ENCODE measurements at regions not wholly inside any gene's neighbourhood (a gene's known extent, or its start where the extent isn't known, plus 50 kb on each side); places are given as distances from the start of the nearest gene placed in this dataset.
A peak's percentile ranks its signal among the peaks of the same experiment; 100 is the strongest.

DNA sequence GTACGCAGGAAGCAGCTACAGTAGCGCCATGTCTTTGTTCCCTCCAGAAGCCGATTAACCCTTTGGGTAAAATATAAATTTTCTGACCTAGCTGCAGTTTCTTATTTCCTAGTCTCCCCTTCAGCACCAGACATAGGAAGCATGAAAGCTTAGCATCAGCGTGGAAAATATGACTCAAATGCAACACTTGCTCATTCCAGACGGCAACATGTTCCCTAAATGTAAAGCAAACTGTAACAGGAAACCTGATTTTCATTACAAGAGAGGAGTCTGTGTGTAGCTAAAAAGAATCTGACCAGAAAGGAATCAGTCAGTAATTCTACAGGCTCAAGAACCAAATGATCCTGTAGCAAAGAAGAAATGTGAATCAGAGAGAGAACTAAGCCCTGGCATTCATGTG, 219.2 kb downstream of the C7orf25 start:
- DNase-seq (no peak), ATAC-seq (ENCODE audit: insufficient read depth, low read depth) (no peak)
- no peaks in the 10 kb centered on the region for H3K36me3 ChIP-seq (ENCODE audit: insufficient read depth, low read length)
- H3K27me3 ChIP-seq (ENCODE audit: insufficient read depth, low read length, poor library complexity) = no peaks in the 10 kb centered on the region
- TF ChIP-seq, protein P1, sequence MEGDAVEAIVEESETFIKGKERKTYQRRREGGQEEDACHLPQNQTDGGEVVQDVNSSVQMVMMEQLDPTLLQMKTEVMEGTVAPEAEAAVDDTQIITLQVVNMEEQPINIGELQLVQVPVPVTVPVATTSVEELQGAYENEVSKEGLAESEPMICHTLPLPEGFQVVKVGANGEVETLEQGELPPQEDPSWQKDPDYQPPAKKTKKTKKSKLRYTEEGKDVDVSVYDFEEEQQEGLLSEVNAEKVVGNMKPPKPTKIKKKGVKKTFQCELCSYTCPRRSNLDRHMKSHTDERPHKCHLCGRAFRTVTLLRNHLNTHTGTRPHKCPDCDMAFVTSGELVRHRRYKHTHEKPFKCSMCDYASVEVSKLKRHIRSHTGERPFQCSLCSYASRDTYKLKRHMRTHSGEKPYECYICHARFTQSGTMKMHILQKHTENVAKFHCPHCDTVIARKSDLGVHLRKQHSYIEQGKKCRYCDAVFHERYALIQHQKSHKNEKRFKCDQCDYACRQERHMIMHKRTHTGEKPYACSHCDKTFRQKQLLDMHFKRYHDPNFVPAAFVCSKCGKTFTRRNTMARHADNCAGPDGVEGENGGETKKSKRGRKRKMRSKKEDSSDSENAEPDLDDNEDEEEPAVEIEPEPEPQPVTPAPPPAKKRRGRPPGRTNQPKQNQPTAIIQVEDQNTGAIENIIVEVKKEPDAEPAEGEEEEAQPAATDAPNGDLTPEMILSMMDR (IDR thresholded peaks at IDR 0.05; ENCODE audit: borderline replicate concordance, extremely low read depth, low read length, poor library complexity, severe bottlenecking) = no peak
- no peak for TF ChIP-seq EZH2 (IDR thresholded peaks at IDR 0.05; ENCODE audit: borderline replicate concordance, low read depth, low read length, severe bottlenecking)
- no peaks in the 10 kb centered on the region for H3K4me1 ChIP-seq (ENCODE audit: insufficient read depth, low read length)
- H3K9ac ChIP-seq (ENCODE audit: low read depth, low read length) = no peak overlapping the region
- no peaks in the 10 kb centered on the region for H4K20me1 ChIP-seq (ENCODE audit: insufficient read depth, low read length)
- H3K4me3 ChIP-seq (ENCODE audit: low read depth in 1 of 2, low read length in 2 of 2) = no peak overlapping the region
- H3K9me3 ChIP-seq (ENCODE audit: insufficient read depth, low read length, severe bottlenecking) = no peaks in the 10 kb centered on the region
- no peaks in the 10 kb centered on the region for H3K79me2 ChIP-seq (ENCODE audit: insufficient read depth, low read length)
- H3K4me2 ChIP-seq (ENCODE audit: insufficient read depth, low read length) = no peak overlapping the region
- H3K27ac ChIP-seq (ENCODE audit: low read length) = no peak overlapping the region
- H2AFZ ChIP-seq (ENCODE audit: low read depth, low read length) = no peak overlapping the region

GRCh38 chr7:42690794-42691639, 220.9 kb downstream of the C7orf25 start:
- DNase-seq (peak; percentile 27), ATAC-seq (ENCODE audit: insufficient read depth, low read depth) (peak; percentile 59; the same call in 1 of the 3 replicates)
- Histone ChIP-seq H3K79me2 (ENCODE audit: insufficient read depth, low read length) (no peaks in the 10 kb centered on the region), H4K20me1 (ENCODE audit: insufficient read depth, low read length) (no peaks in the 10 kb centered on the region), H3K4me2 (ENCODE audit: insufficient read depth, low read length) (no peak overlapping the region), H3K27me3 (ENCODE audit: insufficient read depth, low read length, poor library complexity) (no peaks in the 10 kb centered on the region), H3K36me3 (ENCODE audit: insufficient read depth, low read length) (no peaks in the 10 kb centered on the region), H3K9me3 (ENCODE audit: insufficient read depth, low read length, severe bottlenecking) (no peaks in the 10 kb centered on the region), H3K27ac (ENCODE audit: low read length) (no peak overlapping the region), H3K4me1 (ENCODE audit: insufficient read depth, low read length) (no peaks in the 10 kb centered on the region), H3K4me3 (ENCODE audit: low read depth in 1 of 2, low read length in 2 of 2) (no peak overlapping the region), H3K9ac (ENCODE audit: low read depth, low read length) (no peak overlapping the region), H2AFZ (ENCODE audit: low read depth, low read length) (no peak overlapping the region; the same call in 1 of the 2 replicates)
- TF ChIP-seq, protein P1 (IDR thresholded peaks at IDR 0.05; ENCODE audit: borderline replicate concordance, extremely low read depth, low read length, poor library complexity, severe bottlenecking) = peak; percentile 64
- TF ChIP-seq EZH2 (IDR thresholded peaks at IDR 0.05; ENCODE audit: borderline replicate concordance, low read depth, low read length, severe bottlenecking) = no peak

DNA sequence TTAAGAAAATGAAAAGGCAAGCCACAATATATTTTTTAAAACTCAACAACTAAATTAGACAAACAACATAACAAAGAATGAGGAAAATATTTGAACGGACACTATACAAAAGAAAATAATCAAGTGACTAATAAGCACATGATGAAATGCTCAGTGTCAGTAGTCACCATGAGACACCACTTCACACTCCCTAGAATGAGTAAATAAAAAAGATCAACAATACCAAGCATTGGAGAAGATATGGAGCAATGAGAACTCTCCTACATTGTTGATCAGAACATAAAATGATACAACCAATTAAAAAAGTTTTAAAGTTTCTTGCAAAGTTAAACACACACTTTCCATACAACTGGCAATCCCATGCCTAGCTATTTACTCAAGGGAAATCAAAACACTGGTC, 222.2 kb downstream of the C7orf25 start:
- no peak overlapping the region for H2AFZ ChIP-seq (ENCODE audit: low read depth, low read length)
- no peak overlapping the region for H3K27ac ChIP-seq (ENCODE audit: low read length)
- no peak overlapping the region for H3K4me2 ChIP-seq (ENCODE audit: insufficient read depth, low read length)
- H3K4me3 ChIP-seq (ENCODE audit: low read depth in 1 of 2, low read length in 2 of 2) = no peak overlapping the region
- H3K9ac ChIP-seq (ENCODE audit: low read depth, low read length) = no peak overlapping the region
- no peaks in the 10 kb centered on the region for H3K79me2 ChIP-seq (ENCODE audit: insufficient read depth, low read length)
- no peaks in the 10 kb centered on the region for H4K20me1 ChIP-seq (ENCODE audit: insufficient read depth, low read length)
- TF ChIP-seq, protein P1 (IDR thresholded peaks at IDR 0.05; ENCODE audit: borderline replicate concordance, extremely low read depth, low read length, poor library complexity, severe bottlenecking) = no peak
- no peak for TF ChIP-seq EZH2 (IDR thresholded peaks at IDR 0.05; ENCODE audit: borderline replicate concordance, low read depth, low read length, severe bottlenecking)
- ATAC-seq (ENCODE audit: insufficient read depth, low read depth) (no peak), DNase-seq (no peak)
- H3K36me3 ChIP-seq (ENCODE audit: insufficient read depth, low read length) = no peaks in the 10 kb centered on the region
- H3K27me3 ChIP-seq (ENCODE audit: insufficient read depth, low read length, poor library complexity) = no peaks in the 10 kb centered on the region
- H3K9me3 ChIP-seq (ENCODE audit: insufficient read depth, low read length, severe bottlenecking) = no peaks in the 10 kb centered on the region
- no peaks in the 10 kb centered on the region for H3K4me1 ChIP-seq (ENCODE audit: insufficient read depth, low read length)

Measured in DND-41 (cell line).